KG1 (cell line): ENCODE measurements at regions not wholly inside any gene's neighbourhood (a gene's known extent, or its start where the extent isn't known, plus 50 kb on each side); places are given as distances from the start of the nearest gene placed in this dataset.

ENCODE experiments used
- DNase-seq: peaks from one replicate; lab custom pipeline; 2025; lab: John Stamatoyannopoulos, UW

DNA sequence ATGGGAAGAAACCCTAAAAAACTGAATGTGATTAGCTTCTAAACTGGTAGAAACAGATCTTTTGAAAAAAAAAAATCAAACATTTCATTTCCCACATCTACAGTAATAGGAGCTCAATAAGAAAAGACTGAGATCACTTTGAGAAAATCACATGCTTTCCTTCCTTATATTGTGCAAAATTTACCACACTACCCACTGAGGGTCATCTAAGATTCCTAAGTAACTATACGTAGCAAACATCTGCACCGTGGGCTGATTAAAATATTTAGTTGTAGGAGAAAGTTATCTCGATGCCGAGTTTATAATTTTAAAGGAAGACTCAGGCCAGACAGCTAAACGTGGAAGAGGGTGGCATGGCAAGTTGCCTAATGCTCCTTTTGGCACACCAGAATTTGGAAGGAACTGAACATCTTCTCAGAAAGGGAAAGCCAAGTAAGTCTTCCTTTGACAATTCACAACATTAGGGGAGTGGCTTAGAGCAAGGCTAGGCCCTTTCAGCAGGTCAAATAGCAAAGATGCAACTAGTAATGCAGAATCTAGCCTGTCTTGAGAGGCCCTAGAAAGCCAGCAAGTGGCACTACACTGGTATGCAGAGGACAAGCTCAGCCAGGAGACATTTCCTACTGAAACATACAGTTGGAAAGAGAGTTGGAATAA, 128.0 kb downstream of the TMA16 start:
- DNase-seq: no peak

DNA sequence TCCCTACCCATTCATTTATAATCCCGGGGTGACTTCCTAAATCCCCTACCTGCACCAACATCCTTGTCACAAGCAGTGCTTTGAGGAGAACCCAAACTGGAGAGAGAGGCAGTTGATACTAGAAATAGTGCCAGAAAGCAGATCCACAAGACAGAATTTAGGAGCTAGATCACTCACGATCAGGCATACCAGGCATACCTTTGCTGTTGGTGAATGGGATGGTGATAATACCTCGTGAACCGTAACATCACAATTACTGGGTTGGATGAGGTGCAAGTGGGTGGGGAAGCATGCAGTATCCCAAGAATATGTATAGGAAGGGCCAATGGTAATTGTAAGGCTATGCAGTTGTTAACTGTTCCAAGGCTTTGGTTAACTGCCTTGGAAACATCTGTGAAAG, 129.3 kb downstream of the TMA16 start:
- no peak for DNase-seq

DNA sequence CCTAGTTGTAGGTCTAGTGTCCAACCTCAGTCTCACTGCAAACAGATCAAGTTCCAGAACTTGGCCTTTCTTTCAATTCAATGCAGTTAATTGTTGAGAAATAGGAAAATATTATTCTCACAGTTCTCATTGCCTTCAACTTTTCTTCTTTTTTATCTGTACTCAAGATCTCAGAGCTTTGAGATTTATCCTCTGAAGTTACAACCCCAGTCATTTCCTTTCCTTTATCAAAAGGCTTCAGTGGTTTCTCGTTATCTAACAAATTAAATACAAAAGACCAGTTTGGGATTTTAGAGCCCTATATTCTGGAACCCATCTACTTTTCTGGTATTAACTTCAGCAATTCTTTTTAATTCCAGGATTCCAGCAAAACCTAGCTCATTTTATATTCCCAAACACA, 130.2 kb downstream of the TMA16 start:
- no peak for DNase-seq

GRCh38 chr4:163631288-163631687, 136.8 kb downstream of the TMA16 start:
- no peak for DNase-seq

GRCh38 chr4:163638909-163639308, 144.4 kb downstream of the TMA16 start:
- no peak for DNase-seq

DNA sequence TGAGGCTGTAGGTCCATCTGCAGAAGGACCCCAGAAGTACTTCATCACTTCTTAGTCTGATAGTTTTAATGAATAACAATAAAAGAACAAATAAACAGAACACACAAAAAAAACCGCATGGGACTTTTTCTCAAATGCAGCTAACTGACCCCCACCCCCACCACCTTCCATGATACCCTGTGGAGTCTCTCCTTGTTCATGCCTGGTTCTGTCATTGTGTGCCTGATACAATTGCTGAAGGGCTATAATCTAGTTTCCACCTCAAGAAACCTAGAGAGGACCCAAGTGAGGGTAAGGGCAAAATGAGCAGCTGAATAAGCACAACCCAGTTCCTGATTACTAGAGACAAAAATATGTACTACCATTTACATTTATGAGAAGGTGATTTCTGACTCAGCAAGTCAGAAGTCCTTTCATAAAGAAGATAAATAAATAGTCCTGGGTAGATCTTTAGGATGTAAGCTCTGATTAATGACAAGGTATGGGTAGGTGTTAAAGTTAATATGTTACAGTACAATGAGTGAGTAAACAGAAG, 155.1 kb downstream of the TMA16 start:
- no peak for DNase-seq

- no peak for DNase-seq
These were observed 157.3 kb downstream of the TMA16 start for GRCh38 chr4:163651761-163652160.

GRCh38 chr4:163654621-163655020, 160.1 kb downstream of the TMA16 start:
- DNase-seq: no peak

DNA sequence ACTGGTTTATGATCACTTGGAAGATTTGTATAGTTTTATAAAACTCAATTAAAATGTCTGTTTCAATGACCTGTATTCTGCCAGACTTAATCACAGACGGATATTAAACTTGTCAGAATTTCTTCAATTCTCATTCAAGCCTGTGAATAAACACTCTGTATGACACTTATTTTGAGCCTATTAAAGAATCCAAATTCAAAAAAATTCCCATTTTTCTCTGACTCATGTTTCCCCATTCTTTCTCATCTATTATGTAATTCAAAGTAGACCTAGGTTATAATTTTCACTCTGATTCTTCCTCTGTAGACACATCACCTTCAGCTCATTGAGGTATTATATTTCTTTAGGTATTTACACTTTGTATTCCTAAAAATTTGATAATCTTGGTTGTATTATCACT, 166.1 kb downstream of the TMA16 start:
- no peak for DNase-seq

DNA sequence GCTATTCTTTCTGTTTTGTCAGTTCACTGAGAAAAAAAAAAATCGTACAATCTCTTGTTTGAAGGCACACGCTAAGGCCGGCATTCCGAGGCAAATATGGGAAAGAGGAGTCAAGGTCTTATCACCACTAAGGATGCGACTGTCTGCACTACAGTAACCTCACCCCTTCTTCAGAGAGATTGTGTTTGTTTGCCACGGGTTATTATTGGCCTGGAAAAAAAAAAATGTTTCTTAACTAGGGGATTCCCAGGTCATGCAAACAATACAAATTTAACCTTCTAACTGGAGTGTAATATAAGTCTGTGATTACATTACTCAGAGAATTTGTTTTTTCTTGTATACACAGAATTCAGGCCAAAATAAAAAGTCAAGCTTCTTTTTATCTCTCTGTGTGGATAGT, 168.3 kb downstream of the TMA16 start:
- no peak for DNase-seq

DNA sequence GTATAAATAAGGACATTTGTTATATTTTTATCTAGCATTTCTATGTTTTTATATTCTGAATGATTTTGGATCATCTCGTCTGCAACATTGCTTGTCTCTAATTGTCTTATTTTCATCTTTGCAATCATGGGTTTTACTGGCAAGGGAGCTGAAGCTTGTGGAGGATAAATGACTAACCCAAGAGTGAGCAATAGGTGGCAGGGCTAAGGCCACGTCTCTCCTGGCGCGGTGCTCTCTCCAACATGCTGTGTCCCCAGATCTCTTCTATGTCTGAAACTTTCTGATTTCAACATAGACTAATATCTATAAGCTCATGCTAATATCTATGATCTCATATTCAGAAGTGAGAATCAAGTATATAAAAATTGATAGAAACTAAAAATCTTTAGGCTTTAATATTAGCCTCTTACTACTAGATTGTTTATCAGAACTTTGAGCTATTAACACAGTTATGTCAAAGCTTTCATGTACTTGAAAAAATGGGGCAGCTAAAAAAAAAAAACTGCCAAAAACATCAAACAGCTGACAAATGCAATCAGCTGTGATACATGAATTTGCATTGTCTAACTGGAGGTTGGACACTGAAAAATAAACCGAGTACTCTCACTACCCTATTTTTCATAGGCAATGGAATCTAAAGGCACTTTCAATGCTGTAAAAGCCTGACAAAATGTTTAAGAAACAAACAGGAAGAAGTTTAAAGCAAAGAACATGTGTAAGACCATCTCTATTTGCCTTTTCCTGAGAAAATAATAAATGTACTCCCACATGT, 169.2 kb downstream of the TMA16 start:
- DNase-seq: no peak

DNA sequence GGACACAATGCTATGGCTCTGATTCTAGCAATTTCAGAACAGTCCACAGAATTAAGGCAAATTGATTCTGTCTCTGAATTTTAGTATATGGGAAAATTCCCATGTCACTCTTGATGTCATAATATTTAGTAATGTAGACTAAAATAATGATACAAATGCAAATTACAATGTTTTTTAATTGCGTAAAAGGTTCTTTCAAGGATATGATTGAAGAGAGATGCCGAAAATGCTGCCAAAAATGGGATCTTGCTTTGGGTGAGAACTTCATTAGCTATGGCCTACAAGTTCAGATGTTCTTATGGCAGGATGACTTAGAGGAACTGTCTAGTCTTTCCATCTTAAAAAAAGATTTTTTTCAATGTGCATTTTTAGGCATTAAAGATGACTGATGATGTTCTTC, 170.6 kb downstream of the TMA16 start:
- DNase-seq: no peak

DNA sequence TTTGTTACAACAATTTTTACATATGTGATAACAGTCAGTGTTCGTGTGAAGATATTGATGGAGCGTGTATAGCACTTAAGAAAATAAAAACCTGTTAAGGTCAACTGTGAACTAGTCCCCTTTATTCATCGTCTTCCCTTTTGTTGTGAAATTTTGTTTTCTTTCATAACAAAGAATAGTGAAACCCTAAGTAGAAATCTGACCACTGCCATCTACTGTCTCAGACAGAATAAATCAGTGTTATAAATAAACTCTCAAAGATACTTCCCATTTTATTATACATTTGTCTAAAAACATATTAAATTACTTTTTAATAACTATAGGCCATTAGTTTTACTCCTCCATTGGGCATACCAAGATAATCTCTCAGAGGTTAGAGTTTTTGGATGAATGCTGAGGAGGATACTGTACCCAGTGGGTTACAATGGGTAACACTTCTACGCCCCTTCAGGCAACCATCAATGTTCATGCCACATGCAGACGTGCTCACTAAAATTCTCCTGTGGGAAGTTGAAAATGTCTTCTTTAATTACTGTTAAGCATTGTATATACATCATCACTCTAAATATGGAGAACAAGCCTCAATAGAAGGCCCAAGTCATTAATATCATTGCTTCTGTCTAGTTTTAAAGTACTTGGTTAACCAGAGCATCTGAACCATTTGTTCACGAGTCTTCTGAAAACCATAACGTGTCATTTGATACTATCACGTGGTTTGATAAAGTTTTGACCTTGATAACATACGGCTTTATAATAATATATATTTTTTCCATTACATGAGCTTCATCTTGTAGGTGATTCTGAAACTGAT, 171.2 kb downstream of the TMA16 start:
- DNase-seq: no peak

DNA sequence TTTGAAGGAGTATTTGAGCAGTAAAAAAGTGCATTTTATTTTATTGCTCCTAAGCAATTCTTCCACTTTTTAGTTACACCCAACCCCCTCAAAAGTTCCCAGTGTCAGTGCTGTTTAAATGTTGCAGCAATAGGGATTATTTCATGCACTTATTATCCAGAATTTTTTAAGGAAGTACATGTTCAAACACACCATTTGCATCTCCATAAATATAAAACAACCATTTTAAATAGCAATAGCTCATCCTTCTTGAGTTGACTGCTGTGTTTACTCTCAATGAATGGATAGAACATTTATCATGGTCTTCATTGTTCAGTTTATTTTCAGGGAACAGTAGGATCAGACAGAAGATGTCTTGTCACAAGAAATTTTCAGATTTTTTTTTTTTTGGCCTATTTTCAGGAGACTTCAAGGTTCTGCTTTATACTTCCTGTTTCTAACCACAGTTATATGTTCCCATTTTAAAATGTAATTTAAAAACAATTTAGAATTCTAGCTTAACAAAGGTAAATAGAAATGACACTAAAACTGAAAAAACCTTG, 171.9 kb downstream of the TMA16 start:
- DNase-seq: no peak

DNA sequence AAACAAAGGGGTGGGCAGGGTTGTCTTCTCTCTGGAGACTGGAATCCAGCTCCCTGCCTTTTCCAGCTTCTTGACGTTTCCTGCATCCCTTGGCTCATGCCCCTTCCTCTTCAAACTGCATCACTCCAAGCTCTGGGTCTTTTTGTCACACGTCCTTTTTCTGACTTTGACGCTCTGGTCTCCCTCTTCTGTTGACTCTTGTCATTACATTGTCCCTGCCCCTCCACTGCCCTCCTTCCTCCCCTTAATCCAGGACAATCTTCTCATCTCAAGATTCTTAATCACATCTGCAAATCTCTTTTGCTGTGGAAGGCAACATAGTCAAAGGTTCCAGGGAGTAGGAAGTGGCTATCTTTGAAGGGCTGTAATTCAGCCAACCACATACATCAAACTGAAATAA, 178.3 kb downstream of the TMA16 start:
- no peak for DNase-seq

DNA sequence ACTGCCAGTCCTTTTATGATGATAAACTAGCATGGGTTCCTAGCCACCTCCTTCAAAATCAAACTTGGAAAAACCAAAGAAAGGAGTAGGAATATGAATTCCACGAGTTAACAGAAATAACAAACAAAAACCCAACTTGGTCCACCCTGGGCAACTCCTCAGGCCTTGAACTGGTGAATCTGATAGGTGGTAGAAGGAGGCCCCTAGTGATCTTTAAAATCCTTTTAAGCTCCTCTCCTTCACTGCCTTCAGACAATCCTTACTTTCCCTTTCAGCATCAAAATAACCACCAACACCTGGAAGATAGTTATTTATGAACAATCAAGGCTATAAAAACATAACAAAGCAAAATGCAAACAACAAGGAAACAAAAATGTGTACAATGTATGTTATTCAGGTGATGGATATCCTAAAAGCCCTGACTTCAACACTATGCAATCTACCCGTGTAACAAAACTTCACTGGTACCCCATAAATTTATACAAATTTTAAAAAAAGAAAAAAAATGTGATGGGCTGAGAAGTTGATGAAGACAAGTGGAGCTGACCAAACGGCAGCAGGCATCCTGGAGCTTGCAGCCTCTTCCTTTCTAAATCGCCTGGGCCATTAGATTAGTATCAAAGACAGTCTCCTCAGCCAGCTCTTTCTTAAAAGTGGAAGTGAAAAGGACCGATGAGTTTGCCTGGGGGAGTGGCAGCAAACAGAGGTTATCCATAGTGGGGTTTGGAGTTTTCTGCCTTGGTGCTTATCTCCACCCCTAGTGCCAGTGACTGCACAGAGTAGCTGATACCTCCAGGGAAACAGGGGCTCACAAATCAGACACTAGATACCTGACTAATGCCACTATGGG, 179.6 kb downstream of the TMA16 start:
- no peak for DNase-seq

GRCh38 chr4:163679189-163679588, 184.7 kb downstream of the TMA16 start:
- DNase-seq: no peak

- DNase-seq: no peak
These were observed 186.1 kb downstream of the TMA16 start for GRCh38 chr4:163680386-163681098.

GRCh38 chr4:163681208-163681821, 186.8 kb downstream of the TMA16 start:
- peak; percentile 21 for DNase-seq

- DNase-seq: no peak
These were observed 194.4 kb downstream of the TMA16 start for GRCh38 chr4:163688856-163689255.
